Tibial nerve (tissue), 4 donors: ENCODE measurements at regions not wholly inside any gene's neighbourhood (a gene's known extent, or its start where the extent isn't known, plus 50 kb on each side); places are given as distances from the start of the nearest gene placed in this dataset.

Experiments
- DNase-seq, 2 donors: peaks; one replicate each; pipeline ENCODE4 v3.0.0-alpha.2; 2019; ENCODE audit warnings: low spot score in 2 of 2
- H3K27ac ChIP-seq, 4 donors: fragments of 200-600 bp; sonication (generic) in 3 of 4; one replicate each; pipeline ENCODE4 v1.5.1; 2017 to 2019; ENCODE audit warnings: mild to moderate bottlenecking in 1 of 4
- H3K27me3 ChIP-seq, 2 donors: fragments of 200-600 bp; sonication (generic) in 1 of 2; one replicate each; pipeline versions ENCODE4 v1.5.1 to v1.6.0; 2017 to 2019
- H3K36me3 ChIP-seq, 3 donors: fragments of 200-600 bp; sonication (generic); one replicate each; pipeline ENCODE4 v1.5.1; 2018 to 2019
- H3K4me1 ChIP-seq, 4 donors: fragments of 200-600 bp; sonication (generic) in 3 of 4; one replicate each; pipeline ENCODE4 v1.5.1; 2017 to 2019
- H3K4me3 ChIP-seq, 4 donors: fragments of 200-600 bp; sonication (generic) in 3 of 4; one replicate each; pipeline ENCODE4 v1.5.1; 2017 to 2019; ENCODE audit warnings: mild to moderate bottlenecking in 1 of 4, moderate library complexity in 1 of 4
- H3K9me3 ChIP-seq, 4 donors: fragments of 200-600 bp; sonication (generic) in 3 of 4; one replicate each; pipeline ENCODE4 v1.5.1; 2017 to 2019
- CTCF ChIP-seq, 5 experiments: fragments of 200-600 bp in 3 of 5; fragments of 450-650 bp in 2 of 5; sonication (generic) in 3 of 5; IDR thresholded peaks; one replicate each; pipeline ENCODE4 v1.5.1; 2016 to 2019; ENCODE audit warnings: antibody characterized with exemption in 5 of 5, mild to moderate bottlenecking in 3 of 5, moderate library complexity in 2 of 5
- EP300 ChIP-seq, 2 donors: sonication (generic); formaldehyde crosslinking; IDR thresholded peaks; one replicate each; pipeline ENCODE4 v1.6.1; 2017; ENCODE audit warnings: antibody characterized with exemption in 2 of 2, mild to moderate bottlenecking in 1 of 2
- POLR2A ChIP-seq, 2 donors: fragments of 450-650 bp; IDR thresholded peaks; one replicate each; pipeline ENCODE4 v1.6.1; 2017; ENCODE audit warnings: antibody characterized with exemption in 2 of 2, mild to moderate bottlenecking in 2 of 2, moderate library complexity in 2 of 2
- WGBS, 2 donors: methylation state at CpG; one replicate each; pipeline ENCODE4 v1.1.5; 2018; 5-methylcytosine and 5-hydroxymethylcytosine counted together

- Histone ChIP-seq H3K36me3 (no peaks in the 10 kb centered on the region), H3K9me3 (no peaks in the 10 kb centered on the region), H3K4me1 (no peaks in the 10 kb centered on the region), H3K4me3 (no peak overlapping the region), H3K27me3 (no peaks in the 10 kb centered on the region), H3K27ac (no peak overlapping the region)
- no peak for DNase-seq
- 84% methylated on average over 2 of the region's 2 CpGs for WGBS, 2 donors
- TF ChIP-seq POLR2A (IDR thresholded peaks at IDR 0.05) (no peak), EP300 (IDR thresholded peaks at IDR 0.05) (no peak), CTCF (IDR thresholded peaks at IDR 0.05) (no peak)
These were observed 767.1 kb downstream of the KCNA4 start for GRCh38 chr11:29249713-29250112.

- H3K4me1 ChIP-seq: no peaks in the 10 kb centered on the region
- no peaks in the 10 kb centered on the region for H3K36me3 ChIP-seq
- TF ChIP-seq POLR2A (IDR thresholded peaks at IDR 0.05): no peak
- TF ChIP-seq CTCF (IDR thresholded peaks at IDR 0.05): no peak
- TF ChIP-seq EP300 (IDR thresholded peaks at IDR 0.05): no peak
- no peaks in the 10 kb centered on the region for H3K9me3 ChIP-seq
- H3K4me3 ChIP-seq: no peak overlapping the region
- H3K27ac ChIP-seq: no peak overlapping the region
- no peak for DNase-seq
- H3K27me3 ChIP-seq: no peaks in the 10 kb centered on the region
These were observed 772.5 kb downstream of the KCNA4 start for GRCh38 chr11:29244355-29244754.

GRCh38 chr11:29243616-29244015, 773.2 kb downstream of the KCNA4 start:
- no peak for DNase-seq
- H3K27ac ChIP-seq: no peak overlapping the region
- TF ChIP-seq POLR2A (IDR thresholded peaks at IDR 0.05) (no peak), EP300 (IDR thresholded peaks at IDR 0.05) (no peak), CTCF (IDR thresholded peaks at IDR 0.05) (no peak)
- H3K4me1 ChIP-seq: no peaks in the 10 kb centered on the region
- no peak overlapping the region for H3K4me3 ChIP-seq
- WGBS, 2 donors: 85 to 92% methylated on average over 3 of the region's 3 CpGs
- H3K9me3 ChIP-seq: no peaks in the 10 kb centered on the region
- no peaks in the 10 kb centered on the region for H3K27me3 ChIP-seq
- no peaks in the 10 kb centered on the region for H3K36me3 ChIP-seq

- H3K4me1 ChIP-seq: no peaks in the 10 kb centered on the region
- H3K27me3 ChIP-seq: no peaks in the 10 kb centered on the region
- no peaks in the 10 kb centered on the region for H3K9me3 ChIP-seq
- WGBS, 2 donors: 57 to 61% methylated on average over 4 of the region's 4 CpGs
- no peak overlapping the region for H3K4me3 ChIP-seq
- no peak overlapping the region for H3K27ac ChIP-seq
- no peak for TF ChIP-seq EP300 (IDR thresholded peaks at IDR 0.05)
- TF ChIP-seq CTCF (IDR thresholded peaks at IDR 0.05): no peak
- TF ChIP-seq POLR2A (IDR thresholded peaks at IDR 0.05): no peak
- DNase-seq: no peak
- no peaks in the 10 kb centered on the region for H3K36me3 ChIP-seq
These were observed 784.8 kb downstream of the KCNA4 start for GRCh38 chr11:29231991-29232390.

GRCh38 chr11:29231586-29231985, 785.2 kb downstream of the KCNA4 start:
- H3K36me3 ChIP-seq: no peaks in the 10 kb centered on the region
- 68 to 76% methylated on average over 3 of the region's 3 CpGs for WGBS, 2 donors
- DNase-seq: no peak
- H3K27ac ChIP-seq: no peak overlapping the region
- no peak overlapping the region for H3K4me3 ChIP-seq
- no peaks in the 10 kb centered on the region for H3K4me1 ChIP-seq
- no peaks in the 10 kb centered on the region for H3K9me3 ChIP-seq
- no peaks in the 10 kb centered on the region for H3K27me3 ChIP-seq
- TF ChIP-seq POLR2A (IDR thresholded peaks at IDR 0.05): no peak
- TF ChIP-seq EP300 (IDR thresholded peaks at IDR 0.05): no peak
- TF ChIP-seq CTCF (IDR thresholded peaks at IDR 0.05): no peak
